ENCODE measurements at regions not wholly inside any gene's neighbourhood (a gene's known extent, or its start where the extent isn't known, plus 50 kb on each side); places are given as distances from the start of the nearest gene placed in this dataset.
"Not testable (repeated sequence)": the region's sequence is repeated elsewhere in the genome, so short reads cannot be mapped to it uniquely, and the experiment has no call there.

- TF ChIP-seq, protein P1, sequence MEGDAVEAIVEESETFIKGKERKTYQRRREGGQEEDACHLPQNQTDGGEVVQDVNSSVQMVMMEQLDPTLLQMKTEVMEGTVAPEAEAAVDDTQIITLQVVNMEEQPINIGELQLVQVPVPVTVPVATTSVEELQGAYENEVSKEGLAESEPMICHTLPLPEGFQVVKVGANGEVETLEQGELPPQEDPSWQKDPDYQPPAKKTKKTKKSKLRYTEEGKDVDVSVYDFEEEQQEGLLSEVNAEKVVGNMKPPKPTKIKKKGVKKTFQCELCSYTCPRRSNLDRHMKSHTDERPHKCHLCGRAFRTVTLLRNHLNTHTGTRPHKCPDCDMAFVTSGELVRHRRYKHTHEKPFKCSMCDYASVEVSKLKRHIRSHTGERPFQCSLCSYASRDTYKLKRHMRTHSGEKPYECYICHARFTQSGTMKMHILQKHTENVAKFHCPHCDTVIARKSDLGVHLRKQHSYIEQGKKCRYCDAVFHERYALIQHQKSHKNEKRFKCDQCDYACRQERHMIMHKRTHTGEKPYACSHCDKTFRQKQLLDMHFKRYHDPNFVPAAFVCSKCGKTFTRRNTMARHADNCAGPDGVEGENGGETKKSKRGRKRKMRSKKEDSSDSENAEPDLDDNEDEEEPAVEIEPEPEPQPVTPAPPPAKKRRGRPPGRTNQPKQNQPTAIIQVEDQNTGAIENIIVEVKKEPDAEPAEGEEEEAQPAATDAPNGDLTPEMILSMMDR (IDR thresholded peaks at IDR 0.05), result not testable (repeated sequence)
- TF ChIP-seq POLR2A (IDR thresholded peaks at IDR 0.05), result not testable (repeated sequence)
These were observed 92.3 kb upstream of the TPTE start for GRCh38 chr21:10428981-10429534.

All from body of pancreas (tissue), 4 donors.